Mesendoderm (in vitro differentiated cells): ENCODE measurements at regions not wholly inside any gene's neighbourhood (a gene's known extent, or its start where the extent isn't known, plus 50 kb on each side); places are given as distances from the start of the nearest gene placed in this dataset.
A peak's percentile ranks its signal among the peaks of the same experiment; 100 is the strongest.

Experiments
- DNase-seq: peaks from one replicate; pipeline ENCODE4 v3.0.0; 2013
- H2AK5ac ChIP-seq: 2 replicates; pipeline ENCODE4 v1.6.1; 2013; ENCODE audit warnings: low read length, inconsistent platforms
- H2BK120ac ChIP-seq: 2 replicates; pipeline ENCODE4 v1.6.1; 2013; ENCODE audit warnings: low read depth, mild to moderate bottlenecking, low read length, moderate library complexity, mixed read lengths
- H2BK15ac ChIP-seq: replicated peaks from 2 replicates; pipeline ENCODE4 v1.6.1; 2013; ENCODE audit warnings: low read depth, mild to moderate bottlenecking, moderate library complexity
- H2BK5ac ChIP-seq: 2 replicates; pipeline ENCODE4 v1.6.1; 2013; ENCODE audit warnings: low read length, inconsistent platforms
- H3K18ac ChIP-seq: 2 replicates; pipeline ENCODE4 v1.6.1; 2013; ENCODE audit warnings: mild to moderate bottlenecking, low read length, mixed read lengths
- H3K23ac ChIP-seq: one replicate; pipeline ENCODE4 v1.6.1; 2013; ENCODE audit warnings: low read length
- H3K27ac ChIP-seq: 2 replicates; pipeline ENCODE4 v1.5.1; 2013; ENCODE audit warnings: low read depth, mild to moderate bottlenecking, inconsistent platforms, low read length, moderate library complexity
- H3K27me3 ChIP-seq: 2 replicates; pipeline ENCODE4 v1.6.1; 2013; ENCODE audit warnings: low read length, control low read depth, mild to moderate bottlenecking, inconsistent platforms; ENCODE audit not compliant: insufficient read depth, poor library complexity
- H3K36me3 ChIP-seq: 2 replicates; pipeline ENCODE4 v1.6.1; 2013; ENCODE audit warnings: low read length, inconsistent platforms; ENCODE audit not compliant: control insufficient read depth, insufficient read depth
- H3K4ac ChIP-seq: one replicate; pipeline ENCODE4 v1.6.1; 2013; ENCODE audit warnings: low read depth, mild to moderate bottlenecking, low read length, moderate library complexity
- H3K4me1 ChIP-seq: 2 replicates; pipeline ENCODE4 v1.6.1; 2013; ENCODE audit warnings: low read depth, low read length, inconsistent platforms; ENCODE audit not compliant: control insufficient read depth
- H3K4me2 ChIP-seq: 2 replicates; pipeline ENCODE4 v1.6.1; 2013; ENCODE audit warnings: low read length
- H3K4me3 ChIP-seq: 2 replicates; pipeline ENCODE4 v1.5.1; 2013; ENCODE audit warnings: mild to moderate bottlenecking, low read length
- H3K56ac ChIP-seq: one replicate; pipeline ENCODE4 v1.6.1; 2013; ENCODE audit warnings: low read length
- H3K79me1 ChIP-seq: 2 replicates; pipeline ENCODE4 v1.6.1; 2013; ENCODE audit warnings: low read length, inconsistent platforms
- H3K79me2 ChIP-seq: 2 replicates; pipeline ENCODE4 v1.6.1; 2013; ENCODE audit warnings: mild to moderate bottlenecking, low read length; ENCODE audit not compliant: control insufficient read depth, insufficient read depth
- H3K9ac ChIP-seq: 2 replicates; pipeline ENCODE4 v1.6.1; 2013; ENCODE audit warnings: low read length, inconsistent platforms
- H4K5ac ChIP-seq: one replicate; pipeline ENCODE4 v1.6.1; 2013; ENCODE audit warnings: low read length
- H4K8ac ChIP-seq: one replicate; pipeline ENCODE4 v1.6.1; 2013; ENCODE audit warnings: low read depth, mild to moderate bottlenecking, control low read depth, low read length, moderate library complexity
- WGBS: extraction: QIAGEN DNeasy Blood & Tissue Kit; methylation state at CpG from one replicate; pipeline ENCODE4 v1.1.7; 2013; ENCODE audit warnings: low lambda C conversion rate, missing lambda C conversion rate; ENCODE audit not compliant: insufficient coverage; ENCODE audit errors: extremely low coverage; 5-methylcytosine and 5-hydroxymethylcytosine counted together

GRCh38 chr12:76690921-76691700 lies 72.8 kb upstream of the ZDHHC17 start:
- Histone ChIP-seq H3K79me2 (no peaks in the 10 kb centered on the region), H3K27ac (no peak overlapping the region), H3K36me3 (no peaks in the 10 kb centered on the region), H3K18ac (no peak overlapping the region), H2AK5ac (no peak overlapping the region), H3K79me1 (no peaks in the 10 kb centered on the region), H3K4me2 (no peak overlapping the region), H3K4ac (no peak overlapping the region), H2BK5ac (no peak overlapping the region), H3K56ac (no peak overlapping the region), H3K4me3 (no peak overlapping the region), H3K27me3 (no peaks in the 10 kb centered on the region), H3K4me1 (no peaks in the 10 kb centered on the region), H4K8ac (no peak overlapping the region), H3K23ac (no peak overlapping the region), H2BK120ac (no peak overlapping the region), H4K5ac (no peak overlapping the region), H3K9ac (no peak overlapping the region), H2BK15ac (no peak overlapping the region)
- WGBS, result no CpG with 5 or more reads among the region's 6 CpGs
- no peak for DNase-seq

GRCh38 chr12:76692846-76693245 lies 71.1 kb upstream of the ZDHHC17 start:
- no peaks in the 10 kb centered on the region for H3K4me1 ChIP-seq
- H3K9ac ChIP-seq, result no peak overlapping the region
- no CpG with 5 or more reads among the region's 3 CpGs for WGBS
- no peak overlapping the region for H3K4me2 ChIP-seq
- H2AK5ac ChIP-seq, result no peak overlapping the region
- H4K5ac ChIP-seq, result no peak overlapping the region
- H2BK5ac ChIP-seq, result no peak overlapping the region
- no peaks in the 10 kb centered on the region for H3K36me3 ChIP-seq
- H3K18ac ChIP-seq, result no peak overlapping the region
- H4K8ac ChIP-seq, result no peak overlapping the region
- no peak overlapping the region for H2BK120ac ChIP-seq
- no peaks in the 10 kb centered on the region for H3K27me3 ChIP-seq
- H3K27ac ChIP-seq, result no peak overlapping the region
- H3K4me3 ChIP-seq, result no peak overlapping the region
- no peaks in the 10 kb centered on the region for H3K79me1 ChIP-seq
- H2BK15ac ChIP-seq, result no peak overlapping the region
- DNase-seq, result no peak
- H3K23ac ChIP-seq, result no peak overlapping the region
- H3K79me2 ChIP-seq, result no peaks in the 10 kb centered on the region
- no peak overlapping the region for H3K4ac ChIP-seq
- H3K56ac ChIP-seq, result no peak overlapping the region

- H3K79me2 ChIP-seq, result no peaks in the 10 kb centered on the region
- H3K18ac ChIP-seq, result no peak overlapping the region
- H3K9ac ChIP-seq, result no peak overlapping the region
- no peak overlapping the region for H4K5ac ChIP-seq
- no peak overlapping the region for H4K8ac ChIP-seq
- no peak overlapping the region for H3K4me3 ChIP-seq
- no peaks in the 10 kb centered on the region for H3K27me3 ChIP-seq
- H3K56ac ChIP-seq, result no peak overlapping the region
- no CpG with 5 or more reads among the region's 7 CpGs for WGBS
- no peak overlapping the region for H2BK120ac ChIP-seq
- no peak overlapping the region for H3K4ac ChIP-seq
- no peak overlapping the region for H2BK5ac ChIP-seq
- H2AK5ac ChIP-seq, result no peak overlapping the region
- H3K36me3 ChIP-seq, result no peaks in the 10 kb centered on the region
- H3K4me1 ChIP-seq, result no peaks in the 10 kb centered on the region
- H3K27ac ChIP-seq, result no peak overlapping the region
- H3K23ac ChIP-seq, result no peak overlapping the region
- no peak overlapping the region for H2BK15ac ChIP-seq
- no peak for DNase-seq
- no peaks in the 10 kb centered on the region for H3K79me1 ChIP-seq
- no peak overlapping the region for H3K4me2 ChIP-seq
Observed at GRCh38 chr12:76694369-76694768, 69.5 kb upstream of the ZDHHC17 start.

- no peak overlapping the region for H2AK5ac ChIP-seq
- H3K79me2 ChIP-seq, result no peaks in the 10 kb centered on the region
- H3K27ac ChIP-seq, result no peak overlapping the region
- H3K4ac ChIP-seq, result no peak overlapping the region
- no peak overlapping the region for H3K9ac ChIP-seq
- no CpG with 5 or more reads among the region's 4 CpGs for WGBS
- no peak overlapping the region for H3K18ac ChIP-seq
- no peaks in the 10 kb centered on the region for H3K36me3 ChIP-seq
- no peak overlapping the region for H2BK15ac ChIP-seq
- no peak overlapping the region for H2BK120ac ChIP-seq
- DNase-seq, result no peak
- no peak overlapping the region for H2BK5ac ChIP-seq
- H3K23ac ChIP-seq, result no peak overlapping the region
- no peak overlapping the region for H4K8ac ChIP-seq
- H4K5ac ChIP-seq, result no peak overlapping the region
- H3K27me3 ChIP-seq, result no peaks in the 10 kb centered on the region
- no peak overlapping the region for H3K4me2 ChIP-seq
- no peaks in the 10 kb centered on the region for H3K79me1 ChIP-seq
- no peak overlapping the region for H3K4me3 ChIP-seq
- no peak overlapping the region for H3K56ac ChIP-seq
- no peaks in the 10 kb centered on the region for H3K4me1 ChIP-seq
Observed at GRCh38 chr12:76696186-76696585, 67.7 kb upstream of the ZDHHC17 start.

GRCh38 chr12:76697849-76698248 lies 66.1 kb upstream of the ZDHHC17 start:
- no peak overlapping the region for H2BK5ac ChIP-seq
- DNase-seq, result peak; percentile 45
- no peak overlapping the region for H3K23ac ChIP-seq
- no peak overlapping the region for H3K27ac ChIP-seq
- no peak overlapping the region for H3K9ac ChIP-seq
- no peaks in the 10 kb centered on the region for H3K27me3 ChIP-seq
- no peak overlapping the region for H2BK120ac ChIP-seq
- no peak overlapping the region for H4K8ac ChIP-seq
- no peaks in the 10 kb centered on the region for H3K79me1 ChIP-seq
- no peak overlapping the region for H2AK5ac ChIP-seq
- no CpG with 5 or more reads among the region's 3 CpGs for WGBS
- no peak overlapping the region for H3K4me2 ChIP-seq
- H3K4me3 ChIP-seq, result no peak overlapping the region
- H4K5ac ChIP-seq, result no peak overlapping the region
- H3K18ac ChIP-seq, result no peak overlapping the region
- H3K4me1 ChIP-seq, result no peaks in the 10 kb centered on the region
- no peak overlapping the region for H3K4ac ChIP-seq
- H2BK15ac ChIP-seq, result no peak overlapping the region
- no peaks in the 10 kb centered on the region for H3K36me3 ChIP-seq
- no peaks in the 10 kb centered on the region for H3K79me2 ChIP-seq
- no peak overlapping the region for H3K56ac ChIP-seq

- H3K27me3 ChIP-seq, result no peaks in the 10 kb centered on the region
- no peaks in the 10 kb centered on the region for H3K4me1 ChIP-seq
- no CpG with 5 or more reads among the region's 1 CpG for WGBS
Observed at GRCh38 chr12:76698316-76698715, 65.6 kb upstream of the ZDHHC17 start.

More at GRCh38 chr12:76698316-76698715, 65.6 kb upstream of the ZDHHC17 start:
- H4K5ac ChIP-seq, result no peak overlapping the region
- no peak overlapping the region for H3K27ac ChIP-seq
- H3K9ac ChIP-seq, result no peak overlapping the region
- H3K79me1 ChIP-seq, result no peaks in the 10 kb centered on the region
- no peak overlapping the region for H2AK5ac ChIP-seq
- H2BK5ac ChIP-seq, result no peak overlapping the region
- no peaks in the 10 kb centered on the region for H3K79me2 ChIP-seq
- no peak overlapping the region for H3K18ac ChIP-seq
- H3K4me3 ChIP-seq, result no peak overlapping the region
- no peak overlapping the region for H3K56ac ChIP-seq
- no peak overlapping the region for H3K4ac ChIP-seq
- H2BK15ac ChIP-seq, result no peak overlapping the region
- H2BK120ac ChIP-seq, result no peak overlapping the region
- H3K36me3 ChIP-seq, result no peaks in the 10 kb centered on the region
- H4K8ac ChIP-seq, result no peak overlapping the region
- no peak overlapping the region for H3K4me2 ChIP-seq
- H3K23ac ChIP-seq, result no peak overlapping the region
- no peak for DNase-seq
